ENCODE measurements at regions not wholly inside any gene's neighbourhood (a gene's known extent, or its start where the extent isn't known, plus 50 kb on each side); places are given as distances from the start of the nearest gene placed in this dataset.
"Not testable (repeated sequence)": the region's sequence is repeated elsewhere in the genome, so short reads cannot be mapped to it uniquely, and the experiment has no call there.

DNA sequence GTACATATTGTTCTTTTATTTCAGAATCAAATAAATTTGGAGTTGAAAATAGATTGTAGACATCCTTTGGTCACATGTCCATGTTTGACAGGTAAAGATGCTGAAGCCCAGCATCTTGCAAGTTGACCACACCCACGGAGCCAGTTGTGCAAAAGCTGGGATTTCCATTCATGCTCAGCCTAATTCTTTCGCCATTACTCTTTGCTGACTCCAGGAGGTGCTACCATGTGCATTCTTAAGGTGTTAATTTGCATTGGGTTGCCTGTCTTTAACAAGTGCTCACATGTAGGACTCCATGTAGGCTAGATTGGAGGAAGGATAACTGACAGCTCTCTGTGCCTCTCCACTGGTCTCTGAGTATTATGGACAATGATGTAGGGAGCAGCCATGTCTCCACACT is 660.7 kb downstream of the LMO4 start:
- Histone ChIP-seq H3K9me3 (ENCODE audit: control insufficient read depth in 2 of 2, insufficient read depth in 1 of 2, low read depth in 1 of 2, low read length in 1 of 2) (no peaks in the 10 kb centered on the region), H3K4me1 (ENCODE audit: control insufficient read depth in 3 of 3, insufficient read depth in 2 of 3, low read depth in 1 of 3, low read length in 2 of 3) (peaks cover 0 to 3% (median 0%) of the 10 kb centered on the region in 3 donors), H3K4me3 (ENCODE audit: low read depth in 1 of 3, low read length in 3 of 3) (no peak overlapping the region), H3K27me3 (ENCODE audit: control insufficient read depth in 3 of 3, insufficient read depth in 3 of 3, low read length in 3 of 3) (no peaks in the 10 kb centered on the region), H3K36me3 (ENCODE audit: control insufficient read depth in 3 of 3, insufficient read depth in 2 of 3, low read depth in 1 of 3, low read length in 3 of 3) (no peaks in the 10 kb centered on the region), H3K27ac (ENCODE audit: low read depth in 1 of 3, low read length in 2 of 3) (no peak overlapping the region)
- FAIRE-seq (no peak), DNase-seq (no peak)
- WGBS, 3 donors: 66 to 85% (median 70%) methylated on average over 2 of the region's 2 CpGs

DNA sequence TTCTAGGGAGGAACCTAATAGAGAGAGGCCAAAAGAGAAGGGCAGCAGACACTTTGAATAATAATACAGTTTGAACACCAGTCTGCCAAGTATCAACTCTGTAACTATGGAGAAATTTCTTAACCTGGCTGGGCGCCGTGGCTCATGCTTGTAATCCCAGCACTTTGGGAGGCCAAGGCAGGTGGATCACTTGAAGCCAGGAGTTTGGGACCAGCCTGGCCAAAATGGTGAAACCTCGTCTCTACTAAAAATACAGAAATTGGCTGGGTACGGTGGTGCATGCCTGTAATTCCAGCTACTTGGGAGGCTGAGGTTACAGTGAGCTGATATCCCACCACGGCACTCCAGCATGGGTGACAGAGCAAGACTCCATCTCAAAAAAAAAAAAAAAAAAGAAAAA is 663.9 kb downstream of the LMO4 start:
- DNase-seq; FAIRE-seq; H3K27me3 ChIP-seq (ENCODE audit: control insufficient read depth in 3 of 3, insufficient read depth in 3 of 3, low read length in 3 of 3); H3K4me3 ChIP-seq (ENCODE audit: low read depth in 1 of 3, low read length in 3 of 3); H3K4me1 ChIP-seq (ENCODE audit: control insufficient read depth in 3 of 3, insufficient read depth in 2 of 3, low read depth in 1 of 3, low read length in 2 of 3); H3K9me3 ChIP-seq (ENCODE audit: control insufficient read depth in 2 of 2, insufficient read depth in 1 of 2, low read depth in 1 of 2, low read length in 1 of 2); H3K27ac ChIP-seq (ENCODE audit: low read depth in 1 of 3, low read length in 2 of 3); H3K36me3 ChIP-seq (ENCODE audit: control insufficient read depth in 3 of 3, insufficient read depth in 2 of 3, low read depth in 1 of 3, low read length in 3 of 3): not testable (repeated sequence)
- 93 to 95% (median 95%) methylated on average over 5 of the region's 5 CpGs for WGBS, 3 donors

DNA sequence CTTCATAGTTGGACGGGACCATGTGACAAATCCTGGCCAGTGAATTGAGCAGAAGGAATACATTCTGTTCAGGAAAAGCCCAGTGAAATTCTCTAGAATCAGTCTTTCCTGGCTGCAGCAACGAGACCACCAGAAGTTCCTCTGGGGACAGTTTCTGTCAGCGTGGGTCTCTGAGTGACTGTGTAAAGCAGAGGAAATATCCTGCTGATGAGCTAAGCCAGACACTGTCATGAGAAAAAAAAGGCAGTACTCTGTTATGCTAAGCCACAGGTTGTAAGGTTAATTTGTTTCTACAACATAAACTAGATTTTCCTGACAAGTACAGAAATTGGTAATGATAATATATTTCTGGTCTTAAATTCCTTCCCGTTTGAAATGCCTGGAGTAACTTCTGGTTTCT is 664.4 kb downstream of the LMO4 start:
- Histone ChIP-seq H3K9me3 (ENCODE audit: control insufficient read depth in 2 of 2, insufficient read depth in 1 of 2, low read depth in 1 of 2, low read length in 1 of 2) (no peaks in the 10 kb centered on the region), H3K27ac (ENCODE audit: low read depth in 1 of 3, low read length in 2 of 3) (no peak overlapping the region), H3K27me3 (ENCODE audit: control insufficient read depth in 3 of 3, insufficient read depth in 3 of 3, low read length in 3 of 3) (no peaks in the 10 kb centered on the region), H3K4me3 (ENCODE audit: low read depth in 1 of 3, low read length in 3 of 3) (no peak overlapping the region), H3K36me3 (ENCODE audit: control insufficient read depth in 3 of 3, insufficient read depth in 2 of 3, low read depth in 1 of 3, low read length in 3 of 3) (no peaks in the 10 kb centered on the region), H3K4me1 (ENCODE audit: control insufficient read depth in 3 of 3, insufficient read depth in 2 of 3, low read depth in 1 of 3, low read length in 2 of 3) (no peaks in the 10 kb centered on the region)
- FAIRE-seq (no peak), DNase-seq (no peak)
- WGBS, 3 donors: 65 to 77% (median 71%) methylated on average over 4 of the region's 4 CpGs

DNA sequence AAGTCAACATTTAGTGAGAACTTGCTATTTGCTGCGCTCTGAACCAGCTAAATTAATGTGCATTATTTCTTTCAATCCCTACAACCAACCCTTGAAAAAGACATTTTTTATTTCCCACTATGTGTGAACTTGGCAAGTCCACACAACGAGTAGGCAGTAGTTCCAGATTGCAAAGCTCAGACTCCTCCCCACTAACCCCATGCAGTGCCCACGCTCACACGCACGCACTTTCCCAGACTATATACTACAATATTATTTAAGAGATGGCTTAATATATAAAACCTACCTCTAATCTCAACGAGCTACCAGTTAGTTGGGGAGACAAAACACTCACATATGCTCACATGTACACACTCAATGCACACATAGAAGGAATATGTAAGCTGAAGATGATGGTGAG is 671.2 kb downstream of the LMO4 start:
- WGBS, 3 donors: 86 to 89% (median 88%) methylated on average over 6 of the region's 6 CpGs
- DNase-seq (no peak), FAIRE-seq (no peak)
- Histone ChIP-seq H3K36me3 (ENCODE audit: control insufficient read depth in 3 of 3, insufficient read depth in 2 of 3, low read depth in 1 of 3, low read length in 3 of 3) (no peaks in the 10 kb centered on the region), H3K4me3 (ENCODE audit: low read depth in 1 of 3, low read length in 3 of 3) (no peak overlapping the region), H3K4me1 (ENCODE audit: control insufficient read depth in 3 of 3, insufficient read depth in 2 of 3, low read depth in 1 of 3, low read length in 2 of 3) (peaks cover 0 to 4% (median 0%) of the 10 kb centered on the region in 3 donors), H3K27me3 (ENCODE audit: control insufficient read depth in 3 of 3, insufficient read depth in 3 of 3, low read length in 3 of 3) (no peaks in the 10 kb centered on the region), H3K9me3 (ENCODE audit: control insufficient read depth in 2 of 2, insufficient read depth in 1 of 2, low read depth in 1 of 2, low read length in 1 of 2) (no peaks in the 10 kb centered on the region), H3K27ac (ENCODE audit: low read depth in 1 of 3, low read length in 2 of 3) (no peak overlapping the region)

DNA sequence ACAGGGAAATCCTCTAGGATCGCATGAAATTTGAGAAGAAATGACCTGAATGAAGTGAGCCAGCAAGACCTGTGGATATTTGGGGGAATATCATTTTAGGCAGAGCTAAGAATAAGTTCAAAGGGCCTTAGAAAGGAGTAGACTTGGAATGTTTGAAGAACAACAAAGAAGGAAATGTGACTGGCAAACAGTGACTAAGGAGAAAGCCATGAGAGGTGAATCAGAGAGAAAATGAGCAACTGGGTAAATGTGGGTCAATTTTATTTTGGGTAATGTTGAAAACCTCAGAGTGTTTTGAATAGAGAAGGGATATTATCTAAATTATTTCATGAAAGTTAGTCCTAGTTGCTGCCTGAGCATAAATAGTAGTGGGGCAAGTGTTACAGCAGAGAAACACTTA is 672.8 kb downstream of the LMO4 start:
- no peak for FAIRE-seq
- no peaks in the 10 kb centered on the region for H3K9me3 ChIP-seq (ENCODE audit: control insufficient read depth in 2 of 2, insufficient read depth in 1 of 2, low read depth in 1 of 2, low read length in 1 of 2)
- 90 to 95% (median 95%) methylated on average over 1 of the region's 1 CpG for WGBS, 3 donors
- H3K4me1 ChIP-seq (ENCODE audit: control insufficient read depth in 3 of 3, insufficient read depth in 2 of 3, low read depth in 1 of 3, low read length in 2 of 3): peaks cover 0 to 4% (median 0%) of the 10 kb centered on the region in 3 donors
- no peaks in the 10 kb centered on the region for H3K36me3 ChIP-seq (ENCODE audit: control insufficient read depth in 3 of 3, insufficient read depth in 2 of 3, low read depth in 1 of 3, low read length in 3 of 3)
- H3K27me3 ChIP-seq (ENCODE audit: control insufficient read depth in 3 of 3, insufficient read depth in 3 of 3, low read length in 3 of 3): no peaks in the 10 kb centered on the region
- H3K4me3 ChIP-seq (ENCODE audit: low read depth in 1 of 3, low read length in 3 of 3): no peak overlapping the region
- no peak for DNase-seq
- no peak overlapping the region for H3K27ac ChIP-seq (ENCODE audit: low read depth in 1 of 3, low read length in 2 of 3)

DNA sequence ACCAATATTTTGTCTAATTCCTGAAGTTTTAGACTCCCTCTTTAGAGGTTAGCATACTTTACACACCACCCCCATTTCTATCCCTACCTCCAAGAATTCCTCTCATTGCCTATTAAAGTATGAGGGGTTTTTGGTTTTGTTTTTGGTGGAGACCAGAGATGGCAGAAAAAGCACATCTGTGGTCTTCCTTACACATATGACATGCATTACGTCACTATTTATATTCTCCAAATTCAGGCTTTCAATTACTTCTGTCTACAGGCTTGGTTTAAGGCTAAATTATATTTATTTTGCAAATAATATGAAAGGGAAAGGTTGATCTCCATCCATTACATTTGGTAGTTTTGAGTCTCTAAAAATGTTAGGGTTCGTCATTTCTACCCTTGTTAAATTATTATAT is 674.6 kb downstream of the LMO4 start:
- Histone ChIP-seq H3K4me1 (ENCODE audit: control insufficient read depth in 3 of 3, insufficient read depth in 2 of 3, low read depth in 1 of 3, low read length in 2 of 3) (peaks cover 0 to 7% (median 0%) of the 10 kb centered on the region in 3 donors), H3K36me3 (ENCODE audit: control insufficient read depth in 3 of 3, insufficient read depth in 2 of 3, low read depth in 1 of 3, low read length in 3 of 3) (no peaks in the 10 kb centered on the region), H3K27ac (ENCODE audit: low read depth in 1 of 3, low read length in 2 of 3) (no peak overlapping the region), H3K27me3 (ENCODE audit: control insufficient read depth in 3 of 3, insufficient read depth in 3 of 3, low read length in 3 of 3) (no peaks in the 10 kb centered on the region), H3K4me3 (ENCODE audit: low read depth in 1 of 3, low read length in 3 of 3) (no peak overlapping the region), H3K9me3 (ENCODE audit: control insufficient read depth in 2 of 2, insufficient read depth in 1 of 2, low read depth in 1 of 2, low read length in 1 of 2) (no peaks in the 10 kb centered on the region)
- DNase-seq (no peak), FAIRE-seq (no peak)
- 92 to 94% (median 92%) methylated on average over 2 of the region's 2 CpGs for WGBS, 3 donors

DNA sequence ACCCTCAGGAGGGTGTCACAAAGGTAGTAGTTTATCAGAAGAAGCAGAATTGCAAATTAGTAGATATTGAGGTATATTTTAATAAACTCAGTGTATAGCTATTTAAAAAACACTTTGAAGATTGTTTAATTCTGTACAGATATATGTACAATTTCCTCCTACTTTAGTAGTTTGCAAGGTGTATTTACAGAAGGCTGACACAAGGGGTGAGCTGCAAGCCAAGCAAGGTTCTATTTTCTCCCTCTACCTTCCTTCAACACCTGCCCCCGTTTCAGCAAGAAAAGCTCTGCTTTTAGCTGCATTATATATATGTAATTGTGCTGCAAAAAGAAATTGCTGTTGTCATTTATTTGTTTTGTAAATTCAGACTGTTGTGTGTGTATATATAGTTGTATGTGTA is 674.2 kb upstream of the PKN2 start:
- DNase-seq (no peak), FAIRE-seq (no peak)
- H3K27me3 ChIP-seq (ENCODE audit: control insufficient read depth in 3 of 3, insufficient read depth in 3 of 3, low read length in 3 of 3): no peaks in the 10 kb centered on the region
- H3K4me3 ChIP-seq (ENCODE audit: low read depth in 1 of 3, low read length in 3 of 3): no peak overlapping the region
- peaks cover 0 to 22% (median 0%) of the 10 kb centered on the region in 3 donors for H3K4me1 ChIP-seq (ENCODE audit: control insufficient read depth in 3 of 3, insufficient read depth in 2 of 3, low read depth in 1 of 3, low read length in 2 of 3)
- H3K27ac ChIP-seq (ENCODE audit: low read depth in 1 of 3, low read length in 2 of 3): no peak overlapping the region
- no peaks in the 10 kb centered on the region for H3K9me3 ChIP-seq (ENCODE audit: control insufficient read depth in 2 of 2, insufficient read depth in 1 of 2, low read depth in 1 of 2, low read length in 1 of 2)
- 37 to 67% (median 42%) methylated on average over 1 of the region's 1 CpG for WGBS, 3 donors
- H3K36me3 ChIP-seq (ENCODE audit: control insufficient read depth in 3 of 3, insufficient read depth in 2 of 3, low read depth in 1 of 3, low read length in 3 of 3): no peaks in the 10 kb centered on the region

DNA sequence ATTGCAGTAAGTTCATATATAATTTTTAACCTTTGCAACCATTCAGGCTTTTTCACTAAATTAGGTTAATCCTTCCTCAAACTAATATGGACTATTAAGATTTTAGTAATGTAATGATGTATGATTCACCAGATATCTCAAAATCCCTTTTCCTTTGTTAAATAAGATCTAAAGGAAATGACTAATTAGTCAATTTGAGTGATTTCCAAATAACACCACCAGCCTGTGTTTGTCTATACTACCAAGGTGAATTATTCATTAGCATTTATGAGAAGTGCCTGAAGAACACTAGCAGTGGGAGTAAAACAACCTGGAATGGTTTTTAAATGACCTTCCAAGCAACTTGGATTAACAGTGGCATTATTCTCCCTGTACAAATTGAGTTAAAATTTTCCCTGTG is 670.6 kb upstream of the PKN2 start:
- H3K27me3 ChIP-seq (ENCODE audit: control insufficient read depth in 3 of 3, insufficient read depth in 3 of 3, low read length in 3 of 3): no peaks in the 10 kb centered on the region
- H3K27ac ChIP-seq (ENCODE audit: low read depth in 1 of 3, low read length in 2 of 3): peak overlapping the region in 1 of 3 donors; percentile 46
- no peak overlapping the region for H3K4me3 ChIP-seq (ENCODE audit: low read depth in 1 of 3, low read length in 3 of 3)
- DNase-seq (no peak), FAIRE-seq (no peak)
- no peaks in the 10 kb centered on the region for H3K9me3 ChIP-seq (ENCODE audit: control insufficient read depth in 2 of 2, insufficient read depth in 1 of 2, low read depth in 1 of 2, low read length in 1 of 2)
- no peaks in the 10 kb centered on the region for H3K36me3 ChIP-seq (ENCODE audit: control insufficient read depth in 3 of 3, insufficient read depth in 2 of 3, low read depth in 1 of 3, low read length in 3 of 3)
- H3K4me1 ChIP-seq (ENCODE audit: control insufficient read depth in 3 of 3, insufficient read depth in 2 of 3, low read depth in 1 of 3, low read length in 2 of 3): peaks cover 0 to 22% (median 0%) of the 10 kb centered on the region in 3 donors

DNA sequence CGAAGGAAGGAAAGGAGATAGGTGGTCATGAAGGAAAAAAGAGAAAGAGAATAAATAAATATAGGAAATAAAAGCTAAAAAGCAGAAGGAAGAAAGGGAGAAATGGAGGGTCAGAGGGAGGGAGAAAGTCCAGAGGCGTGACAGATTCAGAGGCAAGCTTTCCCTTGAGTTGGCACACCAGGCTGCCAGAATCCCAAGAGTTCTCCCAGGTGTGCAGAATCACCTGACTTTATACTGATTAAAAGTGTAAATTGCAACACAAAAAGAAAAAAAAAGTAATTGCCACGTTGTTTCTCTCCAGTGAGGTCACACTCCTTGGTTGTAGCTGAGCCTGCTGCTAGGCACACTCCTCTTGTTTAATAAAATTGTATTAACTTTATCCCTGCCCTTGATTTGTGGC is 669.9 kb upstream of the PKN2 start:
- DNase-seq: peak; percentile 46 to 58
- Histone ChIP-seq H3K4me1 (ENCODE audit: control insufficient read depth in 3 of 3, insufficient read depth in 2 of 3, low read depth in 1 of 3, low read length in 2 of 3) (peaks cover 0 to 18% (median 0%) of the 10 kb centered on the region in 3 donors), H3K27me3 (ENCODE audit: control insufficient read depth in 3 of 3, insufficient read depth in 3 of 3, low read length in 3 of 3) (no peaks in the 10 kb centered on the region), H3K9me3 (ENCODE audit: control insufficient read depth in 2 of 2, insufficient read depth in 1 of 2, low read depth in 1 of 2, low read length in 1 of 2) (no peaks in the 10 kb centered on the region), H3K36me3 (ENCODE audit: control insufficient read depth in 3 of 3, insufficient read depth in 2 of 3, low read depth in 1 of 3, low read length in 3 of 3) (no peaks in the 10 kb centered on the region), H3K27ac (ENCODE audit: low read depth in 1 of 3, low read length in 2 of 3) (peak overlapping the region in 1 of 3 donors; percentile 46), H3K4me3 (ENCODE audit: low read depth in 1 of 3, low read length in 3 of 3) (no peak overlapping the region)
- FAIRE-seq: no peak
- WGBS, 3 donors: 8 to 53% (median 21%) methylated on average over 3 of the region's 3 CpGs

Measured in small intestine (tissue), 7 donors.